H9 (cell line): ENCODE measurements at regions not wholly inside any gene's neighbourhood (a gene's known extent, or its start where the extent isn't known, plus 50 kb on each side); places are given as distances from the start of the nearest gene placed in this dataset.

ENCODE experiments used
- DNase-seq: peaks from one replicate; pipeline ENCODE4 v3.0.0-alpha.2; 2017
- H2AFZ ChIP-seq: one replicate; pipeline ENCODE4 v1.6.1; 2013; ENCODE audit warnings: mild to moderate bottlenecking, low read length, control low read depth, moderate library complexity
- H2AK5ac ChIP-seq: 2 replicates; pipeline ENCODE4 v1.6.1; 2013; ENCODE audit warnings: low read length, control low read depth, mixed read lengths; ENCODE audit not compliant: insufficient read length
- H2BK120ac ChIP-seq: one replicate; pipeline ENCODE4 v1.6.1; 2013; ENCODE audit warnings: low read depth, mild to moderate bottlenecking, low read length, control low read depth, inconsistent platforms; ENCODE audit not compliant: poor library complexity, severe bottlenecking
- H2BK12ac ChIP-seq: 2 replicates; pipeline ENCODE4 v1.6.1; 2013; ENCODE audit warnings: low read length, control low read depth, mixed read lengths, low read depth; ENCODE audit not compliant: insufficient read length
- H2BK15ac ChIP-seq: 2 replicates; pipeline ENCODE4 v1.6.1; 2013; ENCODE audit warnings: low read depth, low read length, control low read depth
- H2BK20ac ChIP-seq: one replicate; pipeline ENCODE4 v1.6.1; 2013; ENCODE audit warnings: low read depth, mild to moderate bottlenecking, low read length, control low read depth, inconsistent platforms; ENCODE audit not compliant: poor library complexity, severe bottlenecking
- H2BK5ac ChIP-seq: 2 replicates; pipeline ENCODE4 v1.6.1; 2013; ENCODE audit warnings: low read length, control low read depth, mixed read lengths; ENCODE audit not compliant: insufficient read length
- H3K14ac ChIP-seq: 2 replicates; pipeline ENCODE4 v1.6.1; 2013; ENCODE audit warnings: low read length, control low read depth; ENCODE audit not compliant: insufficient read depth
- H3K18ac ChIP-seq: 2 replicates; pipeline ENCODE4 v1.6.1; 2013; ENCODE audit warnings: low read depth, mild to moderate bottlenecking, mixed read lengths, low read length, control low read depth; ENCODE audit not compliant: insufficient read length
- H3K23ac ChIP-seq: 2 replicates; pipeline ENCODE4 v1.6.1; 2013; ENCODE audit warnings: low read length, control low read depth, mixed read lengths, low read depth; ENCODE audit not compliant: insufficient read length
- H3K23me2 ChIP-seq: 2 replicates; pipeline ENCODE4 v1.6.1; 2013; ENCODE audit warnings: low read depth, mild to moderate bottlenecking, mixed read lengths, low read length, control low read depth; ENCODE audit not compliant: insufficient read length, poor library complexity, severe bottlenecking
- H3K27ac ChIP-seq: 2 replicates; pipeline ENCODE4 v1.5.1; 2013; ENCODE audit warnings: low read length, control low read depth, mixed read lengths, low read depth; ENCODE audit not compliant: insufficient read length
- H3K27me3 ChIP-seq: 2 replicates; pipeline ENCODE4 v1.6.1; 2013; ENCODE audit warnings: low read length, control low read depth, inconsistent platforms; ENCODE audit not compliant: insufficient read depth
- H3K4ac ChIP-seq: 2 replicates; pipeline ENCODE4 v1.6.1; 2013; ENCODE audit warnings: low read depth, mild to moderate bottlenecking, control low read depth, inconsistent platforms, low read length, moderate library complexity
- H3K4me1 ChIP-seq: 2 replicates; pipeline ENCODE4 v1.6.1; 2013; ENCODE audit warnings: low read length, control low read depth, inconsistent platforms; ENCODE audit not compliant: insufficient read depth
- H3K4me2 ChIP-seq: 2 replicates; pipeline ENCODE4 v1.6.1; 2013; ENCODE audit warnings: low read length, control low read depth, mixed read lengths; ENCODE audit not compliant: insufficient read length, insufficient read depth
- H3K56ac ChIP-seq: 2 replicates; pipeline ENCODE4 v1.6.1; 2013; ENCODE audit warnings: low read depth, mild to moderate bottlenecking, mixed read lengths, low read length, control low read depth; ENCODE audit not compliant: insufficient read length
- H3K79me1 ChIP-seq: 2 replicates; pipeline ENCODE4 v1.6.1; 2013; ENCODE audit warnings: low read depth, mild to moderate bottlenecking, moderate library complexity, low read length, control low read depth, inconsistent platforms; ENCODE audit not compliant: insufficient read depth, poor library complexity, severe bottlenecking
- H3K79me2 ChIP-seq: 2 replicates; pipeline ENCODE4 v1.6.1; 2013; ENCODE audit warnings: low read length, control low read depth, inconsistent platforms; ENCODE audit not compliant: insufficient read depth
- H3K9ac ChIP-seq: 2 replicates; pipeline ENCODE4 v1.6.1; 2013; ENCODE audit warnings: low read length, control low read depth, mixed read lengths; ENCODE audit not compliant: insufficient read length; ENCODE audit errors: extremely low read depth
- H3K9me3 ChIP-seq: one replicate; pipeline ENCODE4 v1.6.1; 2013; ENCODE audit warnings: low read depth, low read length, inconsistent platforms; ENCODE audit not compliant: control insufficient read depth
- H3T11ph ChIP-seq: one replicate; pipeline ENCODE4 v1.6.1; 2013; ENCODE audit warnings: mild to moderate bottlenecking, low read length, control low read depth, inconsistent platforms
- H4K20me1 ChIP-seq: one replicate; pipeline ENCODE4 v1.6.1; 2013; ENCODE audit not compliant: control insufficient read depth, insufficient read length, insufficient read depth
- H4K5ac ChIP-seq: 2 replicates; pipeline ENCODE4 v1.6.1; 2013; ENCODE audit warnings: low read depth, mild to moderate bottlenecking, mixed read lengths, low read length, control low read depth; ENCODE audit not compliant: insufficient read length
- H4K8ac ChIP-seq: replicated peaks from 2 replicates; pipeline ENCODE4 v1.6.1; 2013; ENCODE audit warnings: low read length, control low read depth, mixed read lengths, low read depth; ENCODE audit not compliant: insufficient read length
- H4K91ac ChIP-seq: 2 replicates; pipeline ENCODE4 v1.6.1; 2013; ENCODE audit warnings: low read depth, mild to moderate bottlenecking, moderate library complexity, mixed read lengths, low read length, control low read depth; ENCODE audit not compliant: insufficient read length
- H3K27ac Mint-ChIP-seq, 3 experiments: 2 replicates in 2 of 3; 3 replicates in 1 of 3; pipeline ENCODE4 v1.8.0; 2020 to 2021; ENCODE audit warnings: mixed read lengths in 3 of 3, mild to moderate bottlenecking in 1 of 3, moderate library complexity in 1 of 3
- H3K27me3 Mint-ChIP-seq: 2 replicates; pipeline ENCODE4 v1.8.0; 2021; ENCODE audit warnings: low read depth, mild to moderate bottlenecking, moderate library complexity, mixed read lengths
- H3K36me3 Mint-ChIP-seq, 3 experiments: 2 replicates in 2 of 3; 3 replicates in 1 of 3; pipeline ENCODE4 v1.8.0; 2020 to 2021; ENCODE audit warnings: low read depth in 3 of 3, mixed read lengths in 3 of 3; ENCODE audit not compliant: insufficient read depth in 1 of 3
- H3K4me1 Mint-ChIP-seq, 2 experiments: 2 replicates each; pipeline ENCODE4 v1.8.0; 2020; ENCODE audit warnings: mixed read lengths in 2 of 2
- H3K4me3 Mint-ChIP-seq, 2 experiments: 2 replicates in 1 of 2; 3 replicates in 1 of 2; pipeline ENCODE4 v1.8.0; 2020 to 2021; ENCODE audit warnings: mild to moderate bottlenecking in 2 of 2, mixed read lengths in 2 of 2, moderate library complexity in 1 of 2
- H3K9me3 Mint-ChIP-seq, 2 experiments: 2 replicates in 1 of 2; 3 replicates in 1 of 2; pipeline ENCODE4 v1.8.0; 2020; ENCODE audit warnings: mild to moderate bottlenecking in 2 of 2, mixed read lengths in 2 of 2, moderate library complexity in 1 of 2
- CTCF ChIP-seq: fragments of 200-600 bp; sonication (generic); conservative IDR thresholded peaks from 3 replicates; pipeline ENCODE4 v1.8.0; 2021; ENCODE audit warnings: antibody characterized with exemption, mild to moderate bottlenecking

GRCh38 chr6:74611220-74611619 is 594.6 kb downstream of the COL12A1 start:
- Histone ChIP-seq H3K23me2 (no peaks in the 10 kb centered on the region), H4K8ac (no peak overlapping the region)

More at GRCh38 chr6:74611220-74611619, 594.6 kb downstream of the COL12A1 start:
- Histone ChIP-seq H3K79me2 (no peaks in the 10 kb centered on the region), H3K56ac (no peak overlapping the region), H3K18ac (no peak overlapping the region), H2BK12ac (no peak overlapping the region), H3K9me3 (no peaks in the 10 kb centered on the region), H3K4me1 (no peaks in the 10 kb centered on the region; the same call in 1 of the 2 replicates), H3K4ac (no peak overlapping the region), H4K91ac (no peak overlapping the region), H3K4me2 (no peak overlapping the region), H4K5ac (no peak overlapping the region), H3K27ac (no peak overlapping the region), H2AK5ac (no peak overlapping the region), H2BK20ac (no peak overlapping the region), H4K20me1 (no peaks in the 10 kb centered on the region), H3T11ph (no peak overlapping the region), H3K27me3 (no peaks in the 10 kb centered on the region; the same call in 1 of the 2 replicates), H2AFZ (no peak overlapping the region), H3K23ac (no peak overlapping the region), H3K9ac (no peak overlapping the region), H2BK5ac (no peak overlapping the region), H2BK120ac (no peak overlapping the region), H3K79me1 (no peaks in the 10 kb centered on the region), H2BK15ac (no peak overlapping the region), H3K14ac (no peak overlapping the region)
- TF ChIP-seq CTCF, result no peak
- peaks cover under 1 to 1% of the 10 kb centered on the region in 2 experiments; a peak in 4 of 5 replicates for H3K9me3 Mint-ChIP-seq
- peaks cover 2% of the 10 kb centered on the region; the same call in 1 of the 2 replicates for H3K27me3 Mint-ChIP-seq
- H3K4me1 Mint-ChIP-seq, result peaks cover 13 to 14% of the 10 kb centered on the region in 2 experiments
- H3K27ac Mint-ChIP-seq, result no peak overlapping the region
- no peak for DNase-seq
- H3K36me3 Mint-ChIP-seq, result peaks cover 0 to under 1% (median 0%) of the 10 kb centered on the region in 3 experiments; a peak in 3 of 7 replicates
- H3K4me3 Mint-ChIP-seq, result no peak overlapping the region
